Kidney (tissue), 13 donors: ENCODE measurements at regions not wholly inside any gene's neighbourhood (a gene's known extent, or its start where the extent isn't known, plus 50 kb on each side); places are given as distances from the start of the nearest gene placed in this dataset.

ENCODE experiments used
- DNase-seq, 5 donors: peaks; one replicate each; pipeline ENCODE4 v3.0.0-alpha.2; 2013 to 2020
- FAIRE-seq: peaks from 2 replicates; lab custom pipeline; 2012; peaks lifted over from hg19 to GRCh38; lab: Jason Lieb, UNC
- H3K27ac ChIP-seq, 2 donors: one replicate each; pipeline ENCODE4 v1.7.0; 2013; ENCODE audit warnings: low read depth in 2 of 2, low read length in 2 of 2, inconsistent platforms in 1 of 2
- H3K27me3 ChIP-seq: one replicate; pipeline ENCODE4 v1.7.1; 2013; ENCODE audit warnings: low read length, inconsistent platforms; ENCODE audit not compliant: control insufficient read depth, insufficient read depth
- H3K36me3 ChIP-seq, 3 donors: one replicate each; pipeline versions ENCODE4 v1.7.0 to v1.7.1; 2013; ENCODE audit warnings: low read length in 3 of 3, control low read depth in 1 of 3, inconsistent platforms in 1 of 3; ENCODE audit not compliant: insufficient read depth in 3 of 3, control insufficient read depth in 2 of 3
- H3K4me1 ChIP-seq, 3 donors: one replicate each; pipeline versions ENCODE4 v1.7.0 to v1.7.1; 2013; ENCODE audit warnings: low read length in 3 of 3, inconsistent platforms in 1 of 3, low read depth in 1 of 3; ENCODE audit not compliant: control insufficient read depth in 2 of 3, insufficient read depth in 2 of 3
- H3K4me3 ChIP-seq, 3 donors: one replicate each; pipeline versions ENCODE4 v1.7.0 to v1.8.1; 2013; ENCODE audit warnings: low read length in 3 of 3, control low read depth in 1 of 3, inconsistent platforms in 1 of 3
- H3K9ac ChIP-seq, 3 donors: one replicate each; pipeline versions ENCODE4 v1.7.0 to v1.7.1; 2013; ENCODE audit warnings: low read length in 3 of 3, control low read depth in 1 of 3, inconsistent platforms in 1 of 3
- H3K9me3 ChIP-seq, 3 donors: one replicate each; pipeline versions ENCODE4 v1.7.0 to v1.7.1; 2013; ENCODE audit warnings: low read length in 3 of 3, control low read depth in 1 of 3, inconsistent platforms in 1 of 3; ENCODE audit not compliant: control insufficient read depth in 2 of 3, insufficient read depth in 1 of 3
- CTCF ChIP-seq: IDR thresholded peaks from 3 replicates; pipeline ENCODE4 v1.5.1; 2012; ENCODE audit warnings: mild to moderate bottlenecking, moderate library complexity, borderline replicate concordance; ENCODE audit not compliant: insufficient read depth; ENCODE audit errors: extremely low read depth
- intact Hi-C: fragments of 100-400 bp; cut with DNase I; formaldehyde crosslinking; loops from one replicate; pipeline ENCODE4 v1.11.1; 2022
- donor health status: control.
- donor health status: control.
- donor health status: control.
- donor health status: control.
- donor health status: control.
- donor health status: DM: yes; HTN: yes; CAD: no.
- donor health status: Normal renal cell carcinoma (clear cell type).

GRCh38 chr3:153760948-153761347 is 360.2 kb upstream of the ARHGEF26 start:
- TF ChIP-seq CTCF = no peak
- Histone ChIP-seq H3K27ac (no peak overlapping the region), H3K9ac (no peak overlapping the region), H3K4me1 (no peaks in the 10 kb centered on the region), H3K4me3 (no peak overlapping the region), H3K36me3 (no peaks in the 10 kb centered on the region), H3K9me3 (no peaks in the 10 kb centered on the region), H3K27me3 (no peaks in the 10 kb centered on the region)
- DNase-seq (no peak), FAIRE-seq (no peak)
- intact Hi-C loops = loop anchor here (10.0 kb wide), 1 partner anchor 726 kb away; no protein-coding TSS in a partner anchor

DNA sequence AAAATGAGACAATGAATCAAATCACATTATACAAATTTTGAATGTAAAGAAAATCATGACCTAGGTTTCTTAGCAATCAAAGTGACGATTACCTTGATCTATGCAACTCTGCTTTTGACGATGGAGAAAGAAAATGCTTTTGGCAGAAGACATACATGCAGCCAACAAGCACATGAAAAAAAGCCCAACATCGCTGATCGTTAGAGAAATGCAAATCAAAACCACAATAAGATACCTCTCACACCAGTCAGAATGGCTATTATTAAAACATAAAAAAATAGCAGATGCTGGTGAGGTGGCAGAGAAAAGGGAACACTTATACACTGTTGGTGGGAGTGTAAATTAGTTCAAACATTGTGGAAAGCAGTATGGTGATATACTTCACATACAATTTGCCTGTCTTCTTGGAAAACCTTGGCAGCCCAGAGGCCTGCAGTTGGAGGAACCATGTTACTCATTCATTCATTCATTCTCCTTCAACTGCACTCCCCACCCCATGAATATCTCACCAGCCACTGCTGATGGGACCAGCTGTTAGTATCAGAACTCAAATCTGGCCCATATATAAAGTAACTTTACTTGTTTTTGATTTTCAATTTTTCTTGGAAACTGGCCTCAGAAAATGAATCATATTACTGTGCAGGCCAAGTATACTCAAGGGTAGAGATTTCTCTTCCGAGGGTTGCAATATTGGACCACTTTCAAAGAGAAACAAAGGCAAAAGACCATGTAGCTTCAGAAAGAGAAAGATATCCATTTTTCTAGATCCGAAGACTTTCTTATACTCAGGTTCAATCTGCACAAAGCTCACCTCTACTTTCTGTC is 358.6 kb upstream of the ARHGEF26 start:
- intact Hi-C loops = loop anchor here (10.0 kb wide), 1 partner anchor 728 kb away; no protein-coding TSS in a partner anchor
- no peaks in the 10 kb centered on the region for H3K4me1 ChIP-seq
- no peak for FAIRE-seq

GRCh38 chr3:153767601-153768560 is 353.3 kb upstream of the ARHGEF26 start:
- FAIRE-seq (no peak), DNase-seq (no peak)
- no peak for TF ChIP-seq CTCF
- Histone ChIP-seq H3K27ac (no peak overlapping the region), H3K27me3 (no peaks in the 10 kb centered on the region), H3K36me3 (no peaks in the 10 kb centered on the region), H3K4me1 (no peaks in the 10 kb centered on the region), H3K4me3 (no peak overlapping the region), H3K9ac (no peak overlapping the region), H3K9me3 (no peaks in the 10 kb centered on the region)
- intact Hi-C loops = loop anchor here (10.0 kb wide), 1 partner anchor 733 kb away; no protein-coding TSS in a partner anchor

More for the DNA sequence above, 358.6 kb upstream of the ARHGEF26 start:
- H3K9ac ChIP-seq = no peak overlapping the region
- no peaks in the 10 kb centered on the region for H3K36me3 ChIP-seq
- H3K4me3 ChIP-seq = no peak overlapping the region
- no peak for TF ChIP-seq CTCF
- H3K9me3 ChIP-seq = no peaks in the 10 kb centered on the region
- no peak for DNase-seq
- no peak overlapping the region for H3K27ac ChIP-seq
- no peaks in the 10 kb centered on the region for H3K27me3 ChIP-seq
